HG03135 (cell line): ENCODE measurements at regions not wholly inside any gene's neighbourhood (a gene's known extent, or its start where the extent isn't known, plus 50 kb on each side); places are given as distances from the start of the nearest gene placed in this dataset.

Experiments used
- ATAC-seq: cut with Tn5 transposase; IDR thresholded peaks from one replicate; pipeline ENCODE4 v1.9.1; 2021; ENCODE audit warnings: mild to moderate bottlenecking, moderate library complexity; ENCODE audit not compliant: unreplicated experiment

DNA sequence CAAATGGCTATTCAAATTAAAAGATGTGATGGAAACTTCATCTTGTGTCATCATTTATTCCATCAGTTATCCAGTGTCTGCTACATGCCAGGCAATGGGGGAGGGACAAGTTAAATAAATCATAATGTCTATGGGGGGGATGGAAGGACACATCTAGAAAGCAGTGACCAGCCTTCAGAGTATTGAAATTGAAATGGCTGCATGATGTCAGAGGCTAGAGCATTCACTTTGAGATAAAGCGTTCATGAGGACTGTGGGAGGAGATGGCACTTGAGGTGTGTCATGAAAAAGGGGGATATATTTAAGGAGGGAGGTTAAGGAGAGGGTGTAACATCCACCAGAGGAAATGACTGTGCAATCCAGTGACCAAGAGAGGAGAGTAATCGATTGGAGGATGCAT, 50.6 kb downstream of the SLIT2 start:
- no peak for ATAC-seq

DNA sequence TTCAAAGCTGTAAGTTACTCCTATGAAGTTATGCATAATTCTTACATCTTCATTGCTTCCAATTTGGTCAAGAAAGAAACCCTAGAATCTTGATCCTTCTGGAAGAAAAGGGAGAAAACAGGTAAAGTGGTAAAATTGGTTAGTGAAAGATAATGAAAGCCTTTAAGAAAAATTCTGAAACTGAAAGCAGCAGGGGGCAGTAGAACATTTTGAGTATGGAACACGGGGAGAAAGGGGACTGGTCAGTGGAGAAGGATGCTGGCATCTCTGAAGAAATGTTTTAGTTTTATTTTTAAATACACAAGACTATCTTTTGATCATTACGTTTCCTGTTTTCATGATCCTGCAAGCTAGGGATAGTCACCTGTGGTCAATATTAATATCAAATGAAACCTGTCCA, 54.3 kb downstream of the SLIT2 start:
- ATAC-seq = no peak

DNA sequence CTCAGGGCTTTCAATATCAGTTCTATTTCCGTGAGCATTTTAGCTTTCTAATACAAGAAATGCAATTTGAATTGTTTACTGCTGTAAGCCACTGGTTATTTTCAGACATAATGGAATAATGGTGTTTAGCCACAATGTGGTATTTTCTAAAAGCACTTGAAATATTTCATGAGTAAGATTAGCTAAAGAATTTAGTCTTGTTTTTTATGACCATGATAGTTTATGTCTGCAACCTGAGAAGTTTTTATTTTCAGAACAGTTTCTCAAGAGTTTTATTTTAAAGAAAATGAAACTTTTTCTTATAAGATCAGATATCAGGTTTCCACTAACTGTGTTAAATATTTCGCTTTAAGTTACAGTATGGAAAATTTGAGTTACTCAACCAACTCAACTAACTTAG, 60.2 kb downstream of the SLIT2 start:
- no peak for ATAC-seq

DNA sequence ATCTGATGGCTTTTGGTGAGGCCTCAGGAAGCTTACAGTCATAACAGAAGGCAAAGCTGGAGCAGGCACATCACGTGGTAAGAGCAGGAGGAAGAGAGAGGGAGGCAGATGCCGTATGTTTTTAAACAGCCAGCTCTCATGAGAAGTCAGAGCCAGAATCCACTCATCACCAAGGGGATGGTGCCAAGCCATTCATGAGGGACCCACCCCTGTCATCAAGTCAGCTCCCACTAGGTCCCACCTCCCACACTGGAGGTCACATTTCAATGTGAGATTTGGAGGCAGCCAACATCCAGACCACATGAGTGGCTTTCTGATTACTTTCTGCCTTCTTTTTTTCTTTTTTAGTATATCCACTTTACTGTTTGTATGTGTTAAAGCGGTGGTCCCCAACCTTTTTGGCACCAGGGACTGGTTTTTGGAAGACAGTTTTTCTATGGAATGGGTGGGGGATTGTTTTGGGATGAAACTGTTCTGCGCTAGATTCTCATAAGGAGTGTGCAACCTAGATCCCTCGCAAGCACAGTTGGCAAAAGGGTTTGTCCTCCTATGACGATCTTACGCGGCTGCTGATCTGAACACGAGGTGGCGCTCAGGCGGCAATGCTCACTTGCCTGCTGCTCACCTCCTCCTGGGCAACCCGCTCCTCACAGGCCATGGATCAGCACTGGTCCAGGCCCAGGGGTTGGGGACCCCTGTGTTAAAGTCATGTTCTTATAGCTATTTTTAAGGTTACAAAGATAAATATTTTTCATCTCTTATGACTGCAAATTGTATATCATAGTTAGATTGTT, 61.7 kb downstream of the SLIT2 start:
- ATAC-seq = no peak

DNA sequence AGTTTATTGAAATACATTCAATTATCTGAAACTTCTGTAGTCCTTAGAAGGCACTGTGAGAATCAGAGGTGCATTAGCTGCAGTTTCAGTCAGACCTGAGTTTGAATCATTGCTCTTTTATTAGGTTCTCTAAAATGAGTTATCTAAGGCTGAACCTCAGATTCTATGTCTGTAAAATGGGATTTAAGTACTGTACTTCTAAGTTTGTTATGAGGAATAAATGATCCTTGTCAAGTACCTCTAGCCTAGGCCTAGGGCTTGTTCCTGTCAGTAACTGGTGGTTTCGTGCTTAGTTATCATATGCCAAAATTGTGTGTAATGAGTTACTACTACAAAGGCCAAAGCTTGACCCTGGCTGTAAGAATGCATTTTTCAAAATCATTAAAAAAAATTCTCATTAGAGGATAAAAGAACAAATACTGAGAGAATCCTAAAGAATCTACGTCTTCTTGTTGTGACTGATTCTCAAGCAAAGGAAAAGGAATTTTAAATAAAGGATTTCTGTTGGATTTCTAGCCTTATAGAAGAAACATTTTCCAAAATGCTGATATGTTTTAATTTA, 65.8 kb downstream of the SLIT2 start:
- ATAC-seq = no peak

DNA sequence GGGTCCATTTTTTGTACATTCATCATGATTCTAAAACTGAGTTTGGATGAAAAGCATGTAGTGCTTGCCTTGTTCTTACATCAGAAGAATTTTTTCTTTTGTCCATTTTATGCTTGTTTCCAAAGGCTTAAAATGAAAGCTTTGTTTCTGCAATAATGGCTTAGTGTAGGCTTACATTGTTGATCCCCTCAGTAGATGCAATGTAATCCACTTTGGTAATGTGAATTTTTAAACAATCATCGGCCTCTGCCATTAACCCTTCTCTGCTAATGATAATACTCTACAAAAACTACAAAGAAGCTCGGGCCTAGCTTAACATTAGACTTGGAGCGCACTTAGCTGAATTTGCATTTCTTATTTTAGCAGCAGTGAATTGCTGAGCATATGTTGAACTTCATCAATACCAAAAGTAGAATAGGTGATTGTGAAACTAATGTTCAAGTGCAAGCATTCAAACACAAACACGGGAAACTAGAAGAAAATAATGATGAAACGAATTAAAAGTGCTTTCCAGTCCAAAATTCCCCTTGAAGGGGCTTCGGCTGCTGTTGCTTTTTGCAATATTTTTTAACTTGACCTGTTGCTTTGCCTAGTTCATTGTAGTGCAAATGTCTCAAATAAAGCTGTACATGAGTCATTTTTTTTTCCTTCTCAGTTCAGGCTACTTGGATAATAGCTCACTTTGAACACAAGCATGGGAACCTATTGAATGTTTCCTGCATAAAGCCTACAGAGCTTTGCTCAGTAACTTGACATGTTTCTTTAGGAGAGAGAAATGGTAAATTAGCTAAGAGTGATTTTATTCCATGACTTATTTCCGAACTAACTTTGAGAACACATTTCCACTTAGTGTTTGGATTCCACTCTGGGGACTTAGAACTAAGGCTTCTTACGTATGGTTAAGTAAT, 66.5 kb downstream of the SLIT2 start:
- ATAC-seq = no peak

DNA sequence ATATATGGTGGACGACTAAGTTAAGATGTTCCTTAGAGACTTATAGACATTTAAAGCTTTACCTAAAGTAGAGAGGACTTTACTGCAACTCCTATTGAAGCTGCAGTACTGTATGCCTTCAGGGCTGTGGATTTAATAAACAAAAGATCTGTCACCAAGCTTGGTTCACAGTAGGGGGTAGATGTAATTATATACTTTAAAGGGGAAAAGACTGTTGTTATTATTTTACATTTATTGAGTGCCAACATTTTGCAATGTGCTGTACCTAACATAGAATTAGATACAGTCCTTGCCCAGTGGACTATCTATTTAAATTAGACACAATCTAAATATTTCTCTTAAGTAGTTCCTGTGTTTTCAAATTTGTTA, 67.2 kb downstream of the SLIT2 start:
- no peak for ATAC-seq

DNA sequence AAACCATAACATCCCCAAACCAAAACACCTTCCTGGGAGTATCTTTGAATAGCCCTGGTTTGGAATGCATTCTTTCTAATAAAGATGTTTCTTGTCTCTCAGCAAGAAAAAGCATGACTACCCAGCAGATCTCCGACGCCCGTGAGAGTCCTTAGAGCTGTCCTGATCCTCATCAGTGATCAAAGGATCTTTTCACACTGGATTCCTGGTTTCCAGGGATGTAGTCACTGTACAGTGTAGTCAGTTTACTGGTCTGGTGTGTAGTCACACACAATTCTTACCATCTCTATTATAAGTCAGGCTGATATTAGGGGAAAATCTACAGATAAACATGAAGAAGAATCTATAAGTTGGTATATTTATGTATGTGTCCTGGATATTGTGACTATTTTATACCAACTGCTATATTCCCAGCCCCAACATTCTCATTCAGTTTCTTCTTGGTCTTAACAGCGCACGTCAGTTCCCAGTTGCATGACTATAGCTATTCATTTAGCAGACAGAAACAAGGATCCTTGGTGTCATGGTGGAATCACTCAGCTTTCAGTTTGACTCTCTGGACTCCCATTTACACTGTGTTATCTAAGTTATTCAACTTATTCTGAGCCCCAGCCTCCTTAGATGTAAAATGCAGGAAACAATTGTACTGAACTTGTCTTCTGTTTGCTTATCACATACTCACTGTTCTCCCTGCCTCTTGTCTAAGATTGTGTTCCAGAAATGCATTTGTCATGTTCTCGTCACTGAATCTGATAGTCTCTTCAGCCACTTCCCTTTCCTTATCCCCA, 68.3 kb downstream of the SLIT2 start:
- ATAC-seq = no peak

DNA sequence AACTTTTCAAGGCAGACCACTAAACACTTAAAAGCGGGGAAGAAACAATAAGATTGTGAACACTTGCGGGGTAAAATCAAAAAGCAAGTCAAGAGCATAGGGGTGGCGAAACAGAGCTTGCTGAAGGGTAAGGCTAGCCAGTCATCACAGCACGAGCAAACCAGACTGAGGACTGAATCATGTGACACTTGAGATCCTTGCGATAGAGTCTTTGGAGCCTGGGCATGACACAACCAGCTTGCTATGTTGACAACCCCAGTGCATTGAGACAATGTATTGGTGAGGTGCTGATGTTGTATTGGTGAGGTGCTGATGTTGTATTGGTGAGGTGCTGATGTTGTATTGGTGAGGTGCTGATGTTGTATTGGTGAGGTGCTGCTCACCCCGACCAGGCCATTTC, 72.3 kb downstream of the SLIT2 start:
- no peak for ATAC-seq

DNA sequence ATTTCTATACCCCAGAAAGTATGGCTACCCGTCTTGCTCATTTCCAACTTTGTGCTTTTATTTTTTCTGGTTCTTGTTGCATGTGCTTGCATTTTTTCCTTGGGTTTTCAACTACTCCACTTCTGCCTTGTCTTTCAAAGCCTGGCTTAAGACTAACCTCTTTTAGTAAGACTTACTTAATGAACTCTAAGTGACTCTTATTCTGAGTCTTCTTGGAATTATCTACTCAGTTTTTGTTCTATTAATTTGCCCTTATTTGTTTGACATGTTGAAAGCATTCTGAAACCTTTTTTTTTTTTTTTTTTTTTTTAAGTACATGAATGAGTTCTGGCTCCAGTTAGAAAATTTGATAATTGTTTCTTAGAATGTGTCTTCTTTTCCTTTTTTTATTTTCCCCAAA, 74.8 kb downstream of the SLIT2 start:
- no peak for ATAC-seq

DNA sequence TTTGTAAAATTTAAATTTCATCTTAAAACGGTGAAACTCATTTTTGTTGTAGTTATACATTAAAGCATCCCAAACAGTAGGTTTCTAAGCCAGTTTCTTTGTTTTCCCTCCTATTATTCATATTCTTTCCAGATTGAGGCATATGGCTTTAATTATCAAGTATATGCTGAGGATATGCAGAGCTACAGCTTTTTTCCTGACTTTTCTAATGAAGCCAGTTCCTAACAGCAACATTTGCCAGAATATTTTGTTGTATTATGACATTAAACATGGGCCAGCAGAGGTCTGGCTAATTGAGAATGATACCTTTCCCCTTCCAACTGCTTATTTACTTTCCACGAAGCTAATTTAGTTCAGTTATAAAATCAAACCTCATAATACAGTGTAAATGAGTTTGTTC, 75.3 kb downstream of the SLIT2 start:
- no peak for ATAC-seq

DNA sequence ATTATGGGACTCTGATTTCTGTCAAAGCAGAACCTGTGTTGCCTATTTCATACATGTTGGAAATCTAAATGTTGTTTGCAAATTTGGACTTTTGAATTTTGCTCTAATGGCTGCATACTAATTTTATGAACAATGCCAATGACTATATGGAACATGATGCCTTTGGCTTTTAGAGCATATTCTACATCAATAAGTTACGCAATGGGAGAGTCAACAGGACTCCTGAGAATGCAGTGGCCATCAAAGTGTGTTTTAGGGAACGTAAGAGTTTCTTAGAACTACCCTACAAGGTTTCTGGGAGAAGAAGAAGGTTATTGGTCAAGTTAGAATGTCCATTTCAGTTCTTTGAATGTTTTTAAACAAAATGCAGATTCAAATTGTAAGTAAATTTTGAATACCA, 76.1 kb downstream of the SLIT2 start:
- ATAC-seq = no peak

DNA sequence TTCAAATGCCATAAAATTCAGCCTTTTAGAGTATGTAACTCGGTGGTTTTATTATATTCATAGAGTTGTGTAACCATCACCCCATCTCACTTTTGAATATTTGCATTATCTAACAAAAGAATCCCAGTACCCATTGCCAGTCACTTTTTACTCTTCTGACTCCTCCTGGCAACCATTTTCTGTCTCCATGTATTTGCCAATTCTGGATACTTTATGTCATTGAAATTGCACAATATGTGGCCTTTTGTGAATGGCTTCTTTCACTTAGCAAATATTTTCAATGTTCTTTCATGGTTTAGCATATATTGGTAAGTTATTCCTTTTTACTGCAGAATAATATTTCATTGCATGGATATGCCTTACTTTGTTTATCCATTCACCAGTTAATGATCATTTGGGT, 79.9 kb downstream of the SLIT2 start:
- no peak for ATAC-seq

DNA sequence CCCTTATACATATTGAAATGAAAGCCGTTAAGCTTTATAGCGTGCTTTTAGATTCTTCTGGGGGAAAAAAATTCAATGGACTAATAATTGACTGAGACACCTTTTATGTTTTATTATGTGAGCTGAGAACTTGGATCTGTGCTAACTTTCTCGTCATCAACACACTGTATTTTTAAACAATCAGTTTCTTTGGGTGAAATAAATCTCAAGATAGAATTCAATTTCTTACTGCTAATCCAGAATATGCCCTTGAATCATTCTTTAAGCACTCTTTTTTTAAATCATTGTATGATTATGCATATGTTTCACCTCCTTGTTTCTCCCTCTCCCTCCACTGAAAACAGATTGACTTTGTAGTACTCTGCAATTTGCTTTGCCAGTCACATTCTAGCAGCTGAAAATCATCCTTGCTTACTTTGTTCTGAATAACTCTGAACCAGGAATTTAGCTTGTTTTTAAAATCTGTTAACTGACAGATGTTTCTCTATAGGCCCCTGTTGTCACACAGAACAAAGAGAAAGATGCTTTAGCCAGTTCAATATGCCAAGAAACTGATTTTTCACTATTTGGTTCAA, 81.5 kb downstream of the SLIT2 start:
- ATAC-seq = no peak

DNA sequence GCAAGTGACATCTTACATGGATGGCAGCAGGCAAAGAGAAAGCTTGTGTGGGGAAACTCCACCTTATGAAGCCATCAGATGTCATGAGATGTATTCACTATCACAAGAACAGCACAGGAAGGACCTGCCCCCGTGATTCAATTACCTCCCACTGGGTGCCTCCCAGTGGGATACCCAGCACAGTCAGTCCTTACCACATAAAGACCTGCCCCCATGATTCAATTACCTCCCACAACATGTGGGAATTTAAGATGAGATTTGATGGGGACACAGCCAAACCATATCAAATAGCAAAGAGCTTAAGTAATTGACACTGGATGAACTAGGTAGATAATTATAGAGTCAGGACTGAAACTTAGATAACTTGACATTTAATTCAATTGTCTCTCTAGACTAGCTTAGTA, 85.6 kb downstream of the SLIT2 start:
- ATAC-seq = no peak

DNA sequence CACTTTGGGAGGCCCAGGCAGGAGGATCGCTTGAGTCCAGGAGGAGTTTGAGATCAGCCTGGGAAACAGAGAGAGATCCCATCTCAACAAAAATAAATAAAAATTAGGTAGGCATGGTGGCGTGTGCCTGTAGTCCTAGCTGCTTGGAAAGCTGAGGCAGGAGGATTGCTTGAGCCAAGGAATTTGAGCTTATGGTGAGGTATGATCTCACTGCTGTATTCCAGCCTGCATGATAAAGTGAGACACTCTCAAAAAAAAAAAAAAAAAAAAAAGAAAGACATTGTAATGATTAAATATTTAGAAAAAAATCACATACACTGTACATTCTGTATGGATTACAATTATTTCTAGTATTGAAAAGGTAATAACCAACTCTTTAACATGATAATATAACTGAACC, 87.1 kb downstream of the SLIT2 start:
- no peak for ATAC-seq

DNA sequence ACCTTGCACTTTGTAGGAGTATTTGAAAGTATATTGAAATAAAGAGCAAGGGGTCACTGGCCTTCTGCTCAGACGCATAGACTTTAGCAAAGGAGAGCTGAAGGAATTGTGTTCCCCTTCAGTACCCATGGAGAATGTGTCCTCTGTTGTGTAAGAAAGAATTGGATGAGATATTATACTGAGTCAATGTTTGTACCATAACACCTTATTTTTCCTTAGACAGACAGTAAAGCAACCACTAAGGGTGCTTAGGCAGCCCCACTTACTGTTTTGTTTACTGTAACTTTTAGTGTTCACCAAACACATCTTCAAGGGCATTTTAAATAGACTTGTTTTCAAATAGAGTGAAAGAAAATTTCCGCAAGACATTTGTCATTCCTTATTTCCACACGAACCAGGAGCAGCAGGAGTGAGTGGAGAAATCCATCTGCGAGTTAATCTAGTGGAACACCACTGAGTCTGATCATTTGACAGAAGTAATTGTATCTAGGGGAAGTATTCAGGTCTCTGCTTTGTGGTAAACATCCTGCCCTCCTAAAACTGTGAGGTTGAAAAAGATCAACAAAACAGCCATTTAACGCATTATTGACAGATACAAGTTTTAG, 89.5 kb downstream of the SLIT2 start:
- no peak for ATAC-seq

DNA sequence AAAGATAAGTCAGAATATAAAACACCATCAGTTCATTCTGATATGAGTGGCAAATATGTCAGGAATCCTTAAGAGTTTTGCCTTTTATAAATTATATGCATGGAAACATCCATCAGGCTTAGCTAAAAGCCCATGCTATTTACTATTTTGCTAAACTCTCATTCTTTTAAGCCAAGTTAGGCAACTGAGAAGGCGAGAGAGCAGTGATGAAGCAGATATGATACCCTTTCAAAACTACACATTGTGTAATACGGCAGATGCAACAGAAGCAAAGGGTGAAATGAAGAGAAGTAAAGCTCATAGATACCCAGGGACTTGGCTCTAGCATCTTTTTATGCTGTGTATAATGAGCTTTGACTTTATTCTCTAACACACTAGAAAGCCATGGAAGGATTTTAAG, 95.8 kb downstream of the SLIT2 start:
- no peak for ATAC-seq

DNA sequence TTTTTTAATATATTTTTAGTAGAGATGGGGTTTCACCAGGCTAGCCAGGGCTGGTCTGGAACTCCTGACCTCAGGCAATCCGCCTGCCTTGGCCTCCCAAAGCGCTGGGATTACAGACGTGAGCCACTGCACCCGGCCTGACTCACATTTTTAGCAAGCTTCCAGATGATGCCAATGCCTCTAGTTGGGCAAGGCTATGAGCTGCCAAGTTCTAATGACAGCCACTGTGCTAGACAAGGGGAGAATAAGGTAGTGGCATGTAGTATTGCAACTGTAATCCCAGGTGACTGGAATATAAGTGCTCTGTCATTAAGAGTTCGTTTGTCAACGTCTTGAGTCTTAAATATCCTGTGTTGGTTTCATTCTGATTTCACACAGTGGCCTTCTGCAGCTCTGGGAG, 96.7 kb downstream of the SLIT2 start:
- ATAC-seq = no peak

DNA sequence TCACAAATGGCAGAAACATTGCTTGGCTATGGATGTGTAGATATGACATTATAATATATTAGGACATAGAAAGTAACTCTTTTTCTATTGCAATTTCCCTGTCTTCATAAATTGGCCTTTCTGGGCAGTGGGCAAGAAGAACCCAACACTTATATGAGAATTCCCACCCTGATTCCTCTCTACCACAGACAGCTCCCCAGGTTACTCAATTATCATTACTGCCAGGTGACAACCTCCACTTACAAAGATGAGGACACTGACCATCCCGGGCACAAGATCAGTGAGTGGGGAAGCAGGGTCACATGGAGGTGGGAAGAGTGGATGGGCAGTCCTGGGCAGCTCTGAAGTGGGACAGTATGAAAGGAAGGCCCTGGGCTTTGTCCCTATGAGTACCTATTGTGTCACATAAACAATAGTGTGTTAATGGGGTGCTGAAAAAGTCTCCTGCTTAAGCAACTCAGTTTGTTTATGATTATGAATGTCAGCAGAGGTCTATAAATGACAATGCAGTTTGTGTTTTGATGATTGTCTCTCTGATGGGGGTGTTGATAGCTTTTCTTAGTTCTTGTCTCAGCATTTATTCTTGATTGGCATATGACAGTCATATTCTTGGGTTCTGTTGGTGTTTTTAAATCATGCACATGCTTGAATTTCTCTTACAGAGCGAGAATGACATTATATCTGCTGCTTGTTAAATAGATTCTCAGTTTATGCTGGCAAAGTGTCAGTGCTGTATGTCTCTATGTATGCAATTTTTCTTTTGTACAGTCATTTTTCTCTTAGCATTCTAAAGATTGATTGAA, 99.9 kb downstream of the SLIT2 start:
- ATAC-seq = no peak
